ENCODE measurements at regions not wholly inside any gene's neighbourhood (a gene's known extent, or its start where the extent isn't known, plus 50 kb on each side); places are given as distances from the start of the nearest gene placed in this dataset.

DNA sequence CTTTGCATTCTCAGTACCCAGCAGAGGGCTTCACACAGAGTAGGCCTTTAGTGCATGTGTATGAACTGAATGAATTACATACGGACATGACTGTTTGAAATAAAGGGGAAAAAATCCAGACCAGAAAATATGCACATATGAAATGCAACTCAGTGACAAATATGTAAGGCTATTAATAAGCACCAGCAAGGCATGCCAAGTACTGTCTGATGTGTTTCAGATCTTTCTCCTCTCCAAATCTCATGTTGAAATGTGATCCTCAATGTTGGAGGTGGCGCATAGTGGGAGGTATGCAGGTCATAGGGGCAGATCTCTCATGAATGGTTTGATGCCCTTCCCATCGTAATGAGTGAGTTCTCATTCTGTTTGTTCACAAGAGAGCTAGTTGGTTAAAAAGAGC is 87.3 kb upstream of the TOMM7 start:
- Histone ChIP-seq H2AFZ (ENCODE audit: low read length) (no peak overlapping the region), H4K20me1 (ENCODE audit: insufficient read depth, low read length) (no peaks in the 10 kb centered on the region), H3K27me3 (replicated peaks; ENCODE audit: insufficient read depth, low read length) (no peaks in the 10 kb centered on the region), H3K9me2 (replicated peaks; ENCODE audit: insufficient read depth, low read length) (no peaks in the 10 kb centered on the region), H3K4me3 (ENCODE audit: low read length) (no peak overlapping the region), H3F3A (ENCODE audit: insufficient read depth, low read length) (no peaks in the 10 kb centered on the region), H3K9me3 (replicated peaks; ENCODE audit: insufficient read depth, low read length) (no peaks in the 10 kb centered on the region), H3K4me2 (ENCODE audit: low read depth, low read length) (no peak overlapping the region), H3K27ac (ENCODE audit: low read length) (no peak overlapping the region), H3K36me3 (replicated peaks; ENCODE audit: insufficient read depth, low read length) (no peaks in the 10 kb centered on the region), H3K4me1 (ENCODE audit: low read length) (no peaks in the 10 kb centered on the region), H3K9ac (ENCODE audit: low read length) (no peak overlapping the region), H3K79me2 (ENCODE audit: low read length) (no peaks in the 10 kb centered on the region)
- no peak for DNase-seq
- no peak for TF ChIP-seq EZH2 (optimal IDR thresholded peaks at IDR 0.05; ENCODE audit: low read depth, low read length)

DNA sequence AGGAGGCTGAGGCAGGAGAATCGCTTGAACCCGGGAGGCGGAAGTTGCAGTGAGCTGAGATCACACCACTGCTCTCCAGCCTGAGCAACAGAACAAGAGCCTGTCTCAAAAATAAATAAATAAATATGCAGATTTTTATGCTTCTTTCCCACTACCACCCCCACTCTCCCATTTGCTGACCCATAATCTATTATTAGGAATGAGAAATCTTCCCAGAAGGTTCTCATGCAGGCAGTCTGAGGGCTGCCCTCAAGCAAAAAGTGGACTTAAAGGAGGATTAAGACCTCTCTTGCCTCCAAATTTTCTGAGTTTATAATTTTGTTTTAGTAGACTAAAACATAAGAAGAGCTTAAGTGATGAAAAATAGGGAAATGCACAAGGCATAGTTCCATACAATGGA is 85.2 kb upstream of the TOMM7 start:
- Histone ChIP-seq H3F3A (ENCODE audit: insufficient read depth, low read length) (no peaks in the 10 kb centered on the region), H3K79me2 (ENCODE audit: low read length) (no peaks in the 10 kb centered on the region), H4K20me1 (ENCODE audit: insufficient read depth, low read length) (no peaks in the 10 kb centered on the region), H3K27ac (ENCODE audit: low read length) (no peak overlapping the region), H3K9me3 (replicated peaks; ENCODE audit: insufficient read depth, low read length) (no peaks in the 10 kb centered on the region), H2AFZ (ENCODE audit: low read length) (no peak overlapping the region), H3K36me3 (replicated peaks; ENCODE audit: insufficient read depth, low read length) (no peaks in the 10 kb centered on the region), H3K9ac (ENCODE audit: low read length) (no peak overlapping the region), H3K4me3 (ENCODE audit: low read length) (no peak overlapping the region), H3K27me3 (replicated peaks; ENCODE audit: insufficient read depth, low read length) (no peaks in the 10 kb centered on the region), H3K9me2 (replicated peaks; ENCODE audit: insufficient read depth, low read length) (no peaks in the 10 kb centered on the region), H3K4me2 (ENCODE audit: low read depth, low read length) (no peak overlapping the region), H3K4me1 (ENCODE audit: low read length) (no peaks in the 10 kb centered on the region)
- no peak for DNase-seq
- TF ChIP-seq, protein P1, sequence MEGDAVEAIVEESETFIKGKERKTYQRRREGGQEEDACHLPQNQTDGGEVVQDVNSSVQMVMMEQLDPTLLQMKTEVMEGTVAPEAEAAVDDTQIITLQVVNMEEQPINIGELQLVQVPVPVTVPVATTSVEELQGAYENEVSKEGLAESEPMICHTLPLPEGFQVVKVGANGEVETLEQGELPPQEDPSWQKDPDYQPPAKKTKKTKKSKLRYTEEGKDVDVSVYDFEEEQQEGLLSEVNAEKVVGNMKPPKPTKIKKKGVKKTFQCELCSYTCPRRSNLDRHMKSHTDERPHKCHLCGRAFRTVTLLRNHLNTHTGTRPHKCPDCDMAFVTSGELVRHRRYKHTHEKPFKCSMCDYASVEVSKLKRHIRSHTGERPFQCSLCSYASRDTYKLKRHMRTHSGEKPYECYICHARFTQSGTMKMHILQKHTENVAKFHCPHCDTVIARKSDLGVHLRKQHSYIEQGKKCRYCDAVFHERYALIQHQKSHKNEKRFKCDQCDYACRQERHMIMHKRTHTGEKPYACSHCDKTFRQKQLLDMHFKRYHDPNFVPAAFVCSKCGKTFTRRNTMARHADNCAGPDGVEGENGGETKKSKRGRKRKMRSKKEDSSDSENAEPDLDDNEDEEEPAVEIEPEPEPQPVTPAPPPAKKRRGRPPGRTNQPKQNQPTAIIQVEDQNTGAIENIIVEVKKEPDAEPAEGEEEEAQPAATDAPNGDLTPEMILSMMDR (IDR thresholded peaks at IDR 0.05; ENCODE audit: low read length), result no peak
- TF ChIP-seq EZH2 (optimal IDR thresholded peaks at IDR 0.05; ENCODE audit: low read depth, low read length) (no peak), EZH2phosphoT487 (IDR thresholded peaks at IDR 0.05; ENCODE audit: low read length) (no peak)

DNA sequence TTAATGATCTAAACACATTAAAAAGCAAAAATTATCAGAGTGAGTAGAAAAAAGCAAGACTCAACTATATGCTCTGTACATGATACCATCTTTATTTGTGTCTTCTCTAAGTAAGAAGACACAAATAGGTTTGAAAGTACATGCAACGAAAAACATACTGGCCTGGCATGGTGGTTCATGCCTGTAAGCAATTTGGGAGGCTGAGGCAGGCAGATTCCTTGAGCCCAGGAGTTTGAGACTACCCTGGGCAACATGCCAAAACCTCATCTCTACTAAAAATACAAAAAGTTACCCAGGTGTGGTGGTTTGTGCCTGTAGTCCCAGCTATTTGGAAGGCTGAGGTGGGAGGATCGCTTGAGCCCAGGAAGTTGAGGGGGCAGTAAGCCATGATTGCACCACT is 78.1 kb upstream of the TOMM7 start:
- Histone ChIP-seq H3F3A (ENCODE audit: insufficient read depth, low read length) (no peaks in the 10 kb centered on the region), H2AFZ (ENCODE audit: low read length) (no peak overlapping the region), H3K27me3 (replicated peaks; ENCODE audit: insufficient read depth, low read length) (no peaks in the 10 kb centered on the region), H3K9ac (ENCODE audit: low read length) (no peak overlapping the region), H3K9me2 (replicated peaks; ENCODE audit: insufficient read depth, low read length) (no peaks in the 10 kb centered on the region), H4K20me1 (ENCODE audit: insufficient read depth, low read length) (no peaks in the 10 kb centered on the region), H3K4me2 (ENCODE audit: low read depth, low read length) (peak overlapping the region; percentile 7; the same call in 1 of the 2 replicates), H3K4me1 (ENCODE audit: low read length) (peaks cover 8% of the 10 kb centered on the region), H3K79me2 (ENCODE audit: low read length) (no peaks in the 10 kb centered on the region), H3K36me3 (replicated peaks; ENCODE audit: insufficient read depth, low read length) (no peaks in the 10 kb centered on the region), H3K27ac (ENCODE audit: low read length) (no peak overlapping the region), H3K4me3 (ENCODE audit: low read length) (no peak overlapping the region), H3K9me3 (replicated peaks; ENCODE audit: insufficient read depth, low read length) (no peaks in the 10 kb centered on the region)
- DNase-seq, result peak; percentile 68
- TF ChIP-seq EZH2 (optimal IDR thresholded peaks at IDR 0.05; ENCODE audit: low read depth, low read length) (no peak), EZH2phosphoT487 (IDR thresholded peaks at IDR 0.05; ENCODE audit: low read length) (no peak)

DNA sequence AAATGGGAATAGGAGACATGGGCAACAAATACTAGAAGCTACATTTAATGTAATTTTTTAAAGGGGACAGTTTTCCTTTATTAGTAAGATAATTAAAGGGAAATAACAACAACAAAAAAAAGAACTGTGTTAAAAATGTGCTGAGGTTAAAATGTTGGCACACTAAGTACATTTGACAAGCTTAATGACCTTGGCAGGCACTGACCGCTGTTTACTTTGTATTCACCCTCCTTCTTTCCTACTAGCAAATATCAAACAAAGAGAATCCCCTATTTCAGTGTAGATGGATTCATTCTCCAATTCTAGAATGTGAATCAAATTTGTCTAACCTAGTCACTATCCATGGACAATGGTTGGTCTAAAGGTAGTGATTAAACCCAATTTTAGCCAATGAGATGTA is 77.5 kb upstream of the TOMM7 start:
- Histone ChIP-seq H3K9ac (ENCODE audit: low read length) (no peak overlapping the region), H3K9me3 (replicated peaks; ENCODE audit: insufficient read depth, low read length) (no peaks in the 10 kb centered on the region), H3K4me1 (ENCODE audit: low read length) (peaks cover 8% of the 10 kb centered on the region), H4K20me1 (ENCODE audit: insufficient read depth, low read length) (no peaks in the 10 kb centered on the region), H3K27me3 (replicated peaks; ENCODE audit: insufficient read depth, low read length) (no peaks in the 10 kb centered on the region), H2AFZ (ENCODE audit: low read length) (no peak overlapping the region), H3K4me3 (ENCODE audit: low read length) (no peak overlapping the region), H3K9me2 (replicated peaks; ENCODE audit: insufficient read depth, low read length) (no peaks in the 10 kb centered on the region), H3K79me2 (ENCODE audit: low read length) (no peaks in the 10 kb centered on the region), H3F3A (ENCODE audit: insufficient read depth, low read length) (no peaks in the 10 kb centered on the region), H3K27ac (ENCODE audit: low read length) (no peak overlapping the region), H3K36me3 (replicated peaks; ENCODE audit: insufficient read depth, low read length) (no peaks in the 10 kb centered on the region), H3K4me2 (ENCODE audit: low read depth, low read length) (no peak overlapping the region; the same call in 1 of the 2 replicates)
- TF ChIP-seq, protein P1 (IDR thresholded peaks at IDR 0.05; ENCODE audit: low read length), result no peak
- TF ChIP-seq EZH2phosphoT487 (IDR thresholded peaks at IDR 0.05; ENCODE audit: low read length) (no peak), EZH2 (optimal IDR thresholded peaks at IDR 0.05; ENCODE audit: low read depth, low read length) (no peak)
- DNase-seq, result no peak
